H54 (cell line): ENCODE measurements at regions not wholly inside any gene's neighbourhood (a gene's known extent, or its start where the extent isn't known, plus 50 kb on each side); places are given as distances from the start of the nearest gene placed in this dataset.
"Not testable (repeated sequence)": the region's sequence is repeated elsewhere in the genome, so short reads cannot be mapped to it uniquely, and the experiment has no call there.

ENCODE experiments used
- DNase-seq: peaks from one replicate; pipeline ENCODE4 v3.0.0; 2011; ENCODE audit warnings: low spot score, mixed read lengths; ENCODE audit not compliant: insufficient read length
- FAIRE-seq: peaks from 3 replicates; lab custom pipeline; 2011; peaks lifted over from hg19 to GRCh38; lab: Jason Lieb, UNC
- POLR2A ChIP-seq: IDR thresholded peaks from 2 replicates; pipeline ENCODE4 v1.6.1; 2011; ENCODE audit warnings: low read depth, mild to moderate bottlenecking, low read length

DNA sequence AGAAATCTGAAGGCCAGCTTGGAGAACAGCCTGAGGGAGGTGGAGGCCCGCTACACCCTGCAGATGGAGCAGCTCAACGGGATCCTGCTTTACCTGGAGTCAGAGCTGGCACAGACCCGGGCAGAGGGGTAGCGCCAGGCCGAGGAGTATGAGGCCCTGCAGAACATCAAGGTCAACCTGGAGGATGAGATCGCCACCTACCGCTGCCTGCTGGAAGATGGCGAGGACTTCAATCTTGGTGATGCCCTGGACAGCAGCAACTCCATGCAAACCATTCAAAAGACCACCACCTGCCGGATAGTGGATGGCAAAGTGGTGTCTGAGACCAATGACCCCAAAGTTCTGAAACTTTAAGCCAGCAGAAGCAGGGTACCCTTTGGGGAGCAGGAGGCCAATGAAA is 318.4 kb downstream of the ZFHX3 start:
- not testable (repeated sequence) for DNase-seq, FAIRE-seq

DNA sequence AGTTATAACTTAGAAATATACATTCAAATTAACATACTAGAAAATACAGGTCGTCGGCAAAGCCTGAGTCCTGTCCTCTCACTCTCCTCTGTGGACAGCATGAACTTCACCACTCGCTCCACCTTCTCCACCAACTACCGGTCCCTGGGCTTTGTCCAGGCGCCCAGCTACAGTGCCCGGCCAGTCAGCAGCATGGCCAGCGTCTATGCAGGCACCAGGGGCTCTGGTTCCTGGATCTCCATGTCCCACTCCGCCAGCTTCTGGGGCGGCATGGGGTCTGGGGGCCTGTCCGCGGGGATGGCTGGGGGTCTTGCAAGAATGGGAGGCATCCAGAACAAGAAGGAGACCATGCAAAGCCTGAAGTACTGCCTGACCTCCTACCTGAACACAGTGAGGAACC is 319.4 kb downstream of the ZFHX3 start:
- DNase-seq (no peak), FAIRE-seq (no peak)
- no peak for TF ChIP-seq POLR2A

DNA sequence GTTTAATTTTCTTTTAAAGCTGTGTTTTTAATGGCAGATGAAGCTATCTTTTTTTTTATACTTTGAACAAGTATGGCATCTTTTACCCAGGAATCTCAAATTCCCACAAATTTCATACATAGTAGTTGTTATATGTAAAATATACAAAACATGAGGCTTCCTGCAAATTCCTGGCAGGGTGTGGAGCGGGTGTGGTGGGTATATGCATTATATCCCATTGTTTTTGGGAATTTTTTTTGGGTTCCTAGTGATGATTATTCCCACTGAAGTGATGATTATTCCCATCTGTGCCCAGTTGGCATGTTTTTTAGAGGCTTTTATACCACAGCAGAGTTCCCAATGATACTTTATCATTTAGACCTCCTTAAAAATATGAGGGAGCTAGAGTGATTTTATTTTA is 320.4 kb downstream of the ZFHX3 start:
- DNase-seq (no peak), FAIRE-seq (no peak)
- TF ChIP-seq POLR2A, result no peak

DNA sequence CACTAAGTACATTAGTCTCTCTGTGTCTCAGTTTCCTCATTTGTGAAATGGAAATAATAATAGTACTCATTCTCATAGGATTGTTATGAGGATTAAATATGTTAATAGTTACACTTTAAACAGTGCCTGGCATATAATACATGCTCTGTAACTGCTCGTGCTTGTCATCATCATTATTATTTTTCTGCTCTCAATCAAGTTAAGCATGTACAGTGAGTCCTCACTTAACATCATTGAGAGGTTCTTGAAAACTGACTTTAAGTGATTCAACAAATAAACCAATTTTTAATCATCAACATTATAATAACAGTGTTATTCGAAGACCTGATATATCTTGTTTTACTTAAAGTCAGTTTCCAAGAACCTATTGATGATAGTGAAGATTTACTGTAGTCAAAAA is 322.3 kb downstream of the ZFHX3 start:
- FAIRE-seq (no peak), DNase-seq (no peak)
- TF ChIP-seq POLR2A, result no peak

DNA sequence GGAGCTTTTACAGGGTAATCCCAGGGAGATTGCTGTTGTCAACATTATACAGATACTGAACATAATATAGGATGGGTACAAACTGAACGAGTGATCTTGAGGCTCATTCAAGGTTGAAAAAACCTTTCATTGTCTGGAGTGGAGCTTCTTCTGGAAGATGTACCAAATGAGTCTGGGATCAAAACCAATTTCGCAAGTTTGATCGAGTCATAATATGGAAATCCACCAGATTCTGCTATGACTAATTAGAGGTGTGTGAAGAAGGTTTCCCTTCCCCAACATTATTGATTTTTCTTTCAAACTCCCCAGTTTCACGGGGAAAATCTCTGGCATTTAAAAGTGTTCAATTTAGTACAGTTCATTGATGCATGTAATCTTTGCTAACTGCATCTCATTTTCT is 324.1 kb downstream of the ZFHX3 start:
- FAIRE-seq, result peak; percentile 33
- no peak for TF ChIP-seq POLR2A
- DNase-seq, result peak; percentile 7

DNA sequence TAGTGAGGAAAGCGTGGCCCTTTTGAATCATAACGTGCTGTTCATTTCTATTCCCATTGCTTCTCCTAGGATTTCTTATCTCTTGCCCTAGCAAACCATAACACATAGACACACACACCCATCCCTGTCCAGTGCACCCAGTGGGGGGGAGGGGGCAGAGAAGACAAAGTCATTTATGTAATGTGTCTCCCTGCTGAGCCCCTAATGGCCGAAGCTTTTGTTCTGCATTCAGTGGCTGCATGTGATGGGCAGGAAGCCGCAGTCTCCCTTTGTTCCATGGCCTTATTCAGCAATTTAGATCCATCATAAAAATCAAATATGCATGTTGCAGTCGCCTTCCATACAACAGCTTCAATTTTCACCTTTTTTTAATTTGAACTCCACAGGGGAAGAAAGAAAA is 325.4 kb downstream of the ZFHX3 start:
- TF ChIP-seq POLR2A, result no peak
- DNase-seq, result no peak
- no peak for FAIRE-seq

DNA sequence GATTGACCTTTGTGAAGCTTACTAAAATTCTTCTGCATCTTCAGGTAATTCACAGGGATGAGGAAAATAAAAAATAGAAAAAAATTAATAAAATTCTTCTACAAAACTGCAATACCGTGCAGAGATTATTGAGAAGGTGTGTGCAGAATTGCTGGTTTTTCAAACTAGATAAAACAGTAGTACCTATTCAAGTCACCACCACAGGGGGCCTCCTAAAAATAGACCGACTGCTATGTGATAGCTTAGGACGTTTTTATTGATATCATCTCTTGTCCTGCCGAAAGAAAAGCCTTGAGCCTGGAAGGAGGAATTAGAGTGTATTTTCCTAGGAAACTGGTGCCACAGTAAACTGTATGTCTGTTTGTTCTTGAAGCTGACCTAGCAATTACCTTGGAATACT is 325.9 kb downstream of the ZFHX3 start:
- no peak for DNase-seq
- FAIRE-seq, result no peak
- no peak for TF ChIP-seq POLR2A

DNA sequence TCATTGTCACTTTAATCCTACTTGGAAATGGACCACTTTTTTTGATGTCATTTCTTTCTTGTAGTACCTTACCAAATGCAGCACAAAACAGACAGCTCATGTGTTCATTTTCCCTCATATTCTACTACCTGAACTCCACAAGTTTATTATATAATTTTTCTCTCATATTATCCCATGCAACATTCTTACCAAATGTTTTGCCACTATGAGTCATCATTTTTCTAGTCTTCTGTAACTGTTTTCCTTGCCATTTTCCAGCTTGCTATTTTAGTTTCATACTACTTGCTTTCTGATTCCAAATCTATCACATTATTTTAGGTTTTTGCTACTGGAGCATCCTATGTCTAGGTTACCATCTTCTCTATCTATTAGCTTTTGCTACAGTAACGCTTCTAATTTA is 332.7 kb downstream of the ZFHX3 start:
- no peak for DNase-seq
- TF ChIP-seq POLR2A, result no peak
- peak; percentile 48 for FAIRE-seq

DNA sequence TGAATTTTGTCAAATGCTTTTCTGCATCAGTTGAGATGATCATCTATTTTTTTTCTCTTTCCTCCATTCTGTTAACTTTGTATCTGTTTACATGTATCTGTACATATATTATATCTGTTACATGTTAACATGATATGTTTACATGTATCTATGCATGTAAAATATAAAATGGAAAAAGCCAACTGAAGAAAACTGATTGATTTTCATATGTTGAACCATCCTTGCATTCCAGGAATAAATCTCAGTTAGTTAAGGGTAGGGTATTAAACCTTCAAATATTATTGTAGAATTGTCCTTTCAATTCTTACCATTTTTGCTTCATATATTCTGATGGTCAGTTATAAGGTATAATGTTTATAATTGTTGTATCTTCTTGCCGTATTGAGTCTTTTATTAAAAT is 336.1 kb downstream of the ZFHX3 start:
- FAIRE-seq, result no peak
- no peak for DNase-seq

DNA sequence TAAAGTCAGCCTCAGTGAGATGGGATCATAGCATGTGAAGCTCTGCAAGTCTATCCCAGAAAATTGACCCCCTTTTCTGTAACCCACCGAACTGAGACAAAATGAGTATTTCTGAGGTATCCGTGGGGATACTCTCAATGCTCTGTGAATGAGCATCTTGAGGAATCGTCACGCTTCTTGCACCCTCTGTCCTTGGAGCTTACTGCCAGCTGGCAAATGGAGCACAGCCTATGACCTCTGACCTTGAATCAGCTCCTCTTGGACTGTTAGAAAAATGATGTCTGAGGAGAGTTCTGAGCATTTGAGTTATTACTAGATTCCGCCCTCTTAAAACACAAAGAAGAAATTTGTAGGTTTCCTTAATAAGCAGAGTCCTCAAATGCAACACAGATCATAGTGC is 342.1 kb downstream of the ZFHX3 start:
- no peak for DNase-seq
- FAIRE-seq, result no peak
- TF ChIP-seq POLR2A, result no peak

More for the DNA sequence above, 336.1 kb downstream of the ZFHX3 start:
- no peak for TF ChIP-seq POLR2A

DNA sequence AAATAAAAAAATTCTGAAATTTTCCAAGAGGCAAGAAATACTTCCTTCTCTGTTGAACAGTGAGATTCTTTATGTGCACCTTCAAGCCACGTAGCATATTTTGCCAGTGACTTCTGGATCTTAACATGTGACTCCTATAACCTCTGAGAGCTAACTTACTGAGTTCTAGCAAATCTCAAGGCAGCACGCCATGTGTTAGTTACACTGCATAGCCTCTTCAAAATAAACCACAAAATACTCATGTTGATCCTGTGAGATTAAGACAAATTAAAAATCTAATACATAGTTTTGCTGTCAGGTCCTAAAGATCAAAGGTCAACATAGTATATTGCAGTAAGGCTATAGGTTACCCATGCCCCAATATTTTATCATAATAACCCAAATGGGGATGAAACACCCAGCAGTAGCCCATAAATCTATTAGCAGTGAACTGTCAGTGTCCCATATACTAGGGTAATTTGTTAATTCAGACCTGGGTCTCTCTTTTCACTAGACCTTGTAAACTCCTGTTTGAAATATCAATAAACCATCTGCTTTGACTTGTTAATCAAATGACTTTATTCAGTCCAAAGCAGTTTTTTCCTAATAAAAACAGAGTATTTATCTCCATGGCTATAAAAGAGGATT is 343.1 kb downstream of the ZFHX3 start:
- DNase-seq (no peak), FAIRE-seq (no peak)
- no peak for TF ChIP-seq POLR2A

DNA sequence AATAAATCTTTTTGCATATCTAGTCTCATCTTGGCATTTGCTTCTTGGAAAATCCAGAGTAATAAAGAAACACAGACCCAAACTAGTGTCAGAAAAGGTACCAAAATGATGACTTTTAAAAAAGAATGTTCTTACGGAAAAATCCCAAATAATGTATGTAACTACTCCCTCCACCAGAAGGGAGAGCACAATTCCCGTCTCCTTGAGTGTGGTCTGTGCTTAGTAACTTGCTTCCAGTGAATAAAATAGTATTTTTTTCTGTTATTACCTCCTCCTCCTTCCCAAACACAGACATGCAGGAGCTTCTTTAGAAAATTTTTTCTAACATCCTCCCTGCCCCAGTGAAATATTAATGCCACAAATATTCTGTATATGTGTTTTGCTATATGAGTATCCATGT is 358.1 kb downstream of the ZFHX3 start:
- no peak for TF ChIP-seq POLR2A
- no peak for FAIRE-seq
- DNase-seq, result no peak

DNA sequence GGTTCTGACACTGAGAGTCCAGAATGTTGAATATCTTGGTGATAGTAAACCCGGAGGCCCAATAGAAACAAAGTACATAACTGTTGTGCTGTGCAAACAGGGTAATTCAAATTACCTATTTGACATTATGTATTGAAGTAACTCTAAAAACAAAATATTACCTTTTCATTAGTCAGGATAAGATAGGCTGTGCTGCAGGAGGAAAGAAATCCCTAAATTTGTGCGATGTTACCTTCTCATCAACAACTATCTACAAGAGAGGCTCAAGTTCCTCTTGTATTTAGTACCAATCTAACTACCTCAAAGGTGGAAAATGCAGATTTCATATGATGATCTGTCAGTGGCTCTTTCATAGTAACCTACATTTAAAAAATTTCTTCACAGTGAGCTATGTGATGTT is 367.2 kb downstream of the ZFHX3 start:
- no peak for FAIRE-seq
- no peak for DNase-seq
- no peak for TF ChIP-seq POLR2A

DNA sequence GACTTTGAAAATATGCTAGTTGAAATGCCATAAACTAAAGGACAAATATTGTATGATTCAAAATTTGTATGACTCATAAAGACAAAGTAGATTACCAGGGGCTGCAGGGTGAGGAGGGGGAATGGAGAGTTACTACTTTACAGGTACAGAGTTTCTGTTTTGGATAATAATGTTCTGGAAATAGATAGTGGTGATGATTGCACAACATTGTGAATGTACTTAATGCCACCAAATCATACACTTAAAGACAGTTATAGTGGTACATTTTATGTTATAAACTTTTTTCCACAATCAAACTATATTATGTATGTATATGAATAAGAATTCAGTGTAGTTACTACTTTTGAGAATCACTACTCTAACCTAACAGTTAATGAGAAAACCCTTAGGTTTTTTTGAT is 368.1 kb downstream of the ZFHX3 start:
- no peak for DNase-seq
- FAIRE-seq, result no peak
- TF ChIP-seq POLR2A, result no peak

DNA sequence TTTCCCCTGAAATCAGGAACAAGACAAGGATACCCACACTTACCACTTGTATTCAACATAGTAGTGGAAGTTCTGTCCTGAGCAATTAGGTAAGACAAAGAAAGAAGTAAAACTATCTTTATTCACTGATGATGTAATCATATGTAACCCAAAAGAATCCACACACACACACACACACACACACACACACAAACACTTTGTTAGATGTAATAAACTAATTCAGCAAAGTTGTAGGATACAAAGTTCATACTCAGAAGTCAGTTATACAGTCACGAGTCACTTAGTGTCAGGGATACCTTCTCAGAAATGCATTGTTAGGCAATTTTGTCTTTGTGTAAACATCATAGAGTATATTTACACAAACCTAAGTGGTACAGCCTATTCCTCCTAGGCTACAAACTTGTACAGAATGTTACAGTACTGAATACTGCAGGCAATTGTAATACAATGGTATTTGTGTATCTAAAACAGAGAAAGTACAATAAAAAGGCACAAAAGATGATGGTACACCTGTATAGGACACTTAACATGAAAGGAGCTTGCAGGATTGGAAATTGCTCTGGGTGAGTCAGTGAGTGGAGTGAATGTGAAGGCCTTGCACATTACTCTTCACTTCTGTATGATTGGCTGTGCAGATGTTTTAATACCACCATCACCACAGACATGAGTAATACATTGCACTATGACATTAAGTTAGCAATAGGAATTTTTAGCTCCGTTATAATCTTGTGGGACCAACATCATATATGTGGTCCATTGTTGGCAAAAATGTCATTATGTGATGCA is 370.1 kb downstream of the ZFHX3 start:
- FAIRE-seq (peak; percentile 64), DNase-seq (no peak)
- no peak for TF ChIP-seq POLR2A

DNA sequence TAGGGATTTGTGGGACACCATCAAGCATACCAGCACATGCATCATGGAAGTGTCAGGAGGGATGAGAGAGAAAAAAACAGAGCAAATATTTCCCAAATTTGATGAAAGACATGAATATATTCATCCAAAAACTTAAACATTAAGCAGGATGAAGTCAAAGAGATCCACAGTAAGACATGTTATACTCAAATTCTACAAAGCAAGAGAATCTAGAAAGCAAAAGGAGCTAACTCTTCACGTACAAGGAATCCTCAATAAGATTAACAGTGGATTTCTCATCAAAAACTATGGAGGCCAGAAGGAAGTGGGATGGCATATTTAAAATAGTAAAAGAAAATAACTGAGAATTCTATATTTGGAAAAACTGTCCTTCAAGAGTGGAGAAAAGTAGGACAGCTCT is 374.8 kb downstream of the ZFHX3 start:
- FAIRE-seq (no peak), DNase-seq (no peak)
- TF ChIP-seq POLR2A, result no peak
